ENCODE measurements at regions not wholly inside any gene's neighbourhood (a gene's known extent, or its start where the extent isn't known, plus 50 kb on each side); places are given as distances from the start of the nearest gene placed in this dataset.

DNA sequence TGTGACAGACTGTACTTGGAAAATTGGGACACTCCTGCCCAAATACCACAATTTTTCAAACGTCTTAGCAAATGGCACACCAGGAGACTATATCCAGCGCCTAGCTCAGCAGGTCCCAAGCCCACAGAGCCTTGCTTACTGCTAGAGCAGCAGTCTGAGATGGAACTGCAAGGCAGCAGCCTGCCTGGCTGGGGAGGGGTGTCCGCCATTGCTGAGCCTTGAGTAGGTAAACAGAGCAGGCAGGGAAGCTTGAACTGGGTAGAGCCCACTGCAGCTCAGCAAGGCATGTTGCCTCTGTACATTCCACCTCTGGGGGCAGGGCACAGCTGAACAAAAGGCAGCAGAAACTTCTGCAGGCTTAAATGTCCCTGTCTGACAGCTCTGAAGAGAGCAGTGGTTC is 1003.3 kb upstream of the MAP3K7 start:
- DNase-seq, result no peak

DNA sequence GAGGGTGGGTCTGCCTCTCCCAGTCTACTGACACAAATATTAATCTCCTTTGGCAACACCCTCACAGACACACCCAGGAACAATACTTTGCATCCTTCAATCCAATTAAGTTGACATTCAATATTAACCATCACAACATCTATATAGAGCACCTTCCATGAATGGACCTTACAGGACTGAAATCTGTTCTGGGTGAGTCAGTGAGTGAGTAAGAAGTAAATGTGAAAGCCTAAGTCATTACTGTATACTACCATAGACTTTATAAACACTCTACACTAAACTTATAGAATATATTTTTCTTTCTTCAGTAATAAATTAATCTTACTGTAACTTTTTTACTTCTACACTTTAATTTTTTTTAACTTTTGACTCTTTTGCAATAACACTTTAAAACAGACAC is 993.8 kb upstream of the MAP3K7 start:
- DNase-seq, result no peak

DNA sequence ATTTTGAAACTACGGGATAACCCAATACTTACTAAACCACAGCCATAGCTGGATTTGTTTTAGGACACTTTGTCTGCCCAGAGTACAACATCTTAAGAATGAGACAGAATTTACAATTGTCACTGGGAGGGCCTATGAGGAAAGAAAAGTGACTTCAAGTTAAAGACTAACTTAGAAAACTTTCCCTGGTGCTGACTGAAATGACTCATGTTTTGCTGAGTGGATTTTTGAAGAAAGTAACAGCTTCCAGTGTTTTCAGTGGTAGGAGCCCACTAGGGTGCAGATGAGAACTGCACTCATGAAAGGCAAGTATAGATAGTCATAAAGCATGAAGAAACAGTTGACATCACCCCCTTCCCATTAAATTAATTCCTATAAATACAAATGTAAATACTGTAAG is 988.2 kb upstream of the MAP3K7 start:
- DNase-seq, result no peak

DNA sequence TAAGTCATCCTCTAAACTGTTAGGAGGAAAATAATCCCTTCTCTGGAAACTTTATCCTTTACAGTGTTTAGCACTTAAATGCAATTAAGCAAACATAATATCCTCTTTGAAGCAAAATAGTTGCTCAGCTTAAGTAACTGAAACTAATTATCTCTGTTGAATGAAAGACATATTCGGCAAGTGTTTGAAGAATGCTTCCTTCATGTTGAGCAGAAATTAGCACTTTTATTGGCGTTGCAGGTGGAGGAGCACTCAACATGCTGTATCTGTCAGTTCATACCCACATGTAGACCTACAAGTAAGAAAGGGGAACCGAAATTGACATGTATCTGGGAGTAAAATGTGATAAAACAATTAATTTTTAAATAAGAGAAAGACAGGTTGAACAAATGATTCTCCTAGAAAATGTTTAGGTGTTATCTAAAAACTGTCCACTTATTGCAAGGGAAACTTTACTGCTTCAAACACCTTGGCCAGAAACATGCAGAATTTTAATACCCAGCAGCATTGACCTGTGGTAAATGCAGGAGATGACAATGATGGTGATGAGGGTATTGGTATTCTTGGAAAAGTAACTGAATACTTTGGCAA is 987.0 kb upstream of the MAP3K7 start:
- no peak for DNase-seq

DNA sequence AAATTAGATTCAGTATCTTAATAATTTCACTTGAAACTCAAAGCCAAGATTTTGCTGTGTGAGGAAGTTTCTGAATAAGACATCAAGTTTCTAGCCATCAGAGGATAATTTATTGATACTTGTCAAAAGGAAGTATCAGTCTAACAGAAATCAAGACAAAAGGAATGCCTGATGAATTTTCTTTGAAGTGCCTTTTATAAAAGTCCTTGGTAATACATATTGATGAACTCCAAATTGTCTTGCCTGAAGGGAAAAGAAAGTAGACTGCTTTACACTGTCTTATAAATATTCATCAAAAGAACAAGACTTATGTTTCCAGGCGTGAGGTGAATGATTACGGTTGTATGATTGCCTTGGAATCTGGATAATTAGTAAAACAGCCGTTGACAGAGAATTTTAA is 986.0 kb upstream of the MAP3K7 start:
- no peak for DNase-seq

DNA sequence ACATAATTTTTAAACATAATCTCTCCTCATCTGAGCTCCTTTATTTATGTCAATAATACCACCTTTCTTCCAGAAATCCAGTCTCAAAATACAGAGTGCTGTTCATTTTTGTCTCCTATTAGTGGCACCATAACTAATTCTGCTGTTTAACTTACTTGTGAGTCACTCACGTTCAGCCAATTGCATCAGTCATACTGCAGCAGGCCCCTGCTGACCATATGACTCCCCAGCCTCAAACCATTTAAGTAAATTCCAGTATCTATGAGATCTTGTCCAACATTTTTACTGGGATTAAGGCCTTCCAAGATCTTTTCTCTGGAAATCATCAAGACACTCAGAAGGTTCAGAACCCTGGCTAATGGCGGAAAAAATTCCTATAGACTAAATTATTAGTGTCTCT is 982.2 kb upstream of the MAP3K7 start:
- no peak for DNase-seq

DNA sequence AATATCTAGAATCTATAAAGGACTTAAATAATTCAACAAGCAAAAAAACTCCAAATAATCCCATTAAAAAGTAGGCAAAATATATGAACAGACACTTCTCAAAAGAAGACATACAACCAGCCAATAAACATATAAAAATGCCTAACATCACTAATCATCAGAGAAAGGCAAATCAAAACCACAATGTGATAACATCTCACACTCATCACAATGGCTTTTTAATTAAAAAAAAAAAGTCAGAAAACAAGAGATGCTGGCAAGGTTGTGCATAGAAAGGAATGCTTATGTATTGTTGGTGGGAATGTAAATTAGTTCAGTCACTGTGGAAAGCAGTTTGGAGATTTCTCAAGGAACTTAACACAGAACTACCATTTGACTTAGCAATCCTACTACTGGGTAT is 979.6 kb upstream of the MAP3K7 start:
- DNase-seq, result no peak

DNA sequence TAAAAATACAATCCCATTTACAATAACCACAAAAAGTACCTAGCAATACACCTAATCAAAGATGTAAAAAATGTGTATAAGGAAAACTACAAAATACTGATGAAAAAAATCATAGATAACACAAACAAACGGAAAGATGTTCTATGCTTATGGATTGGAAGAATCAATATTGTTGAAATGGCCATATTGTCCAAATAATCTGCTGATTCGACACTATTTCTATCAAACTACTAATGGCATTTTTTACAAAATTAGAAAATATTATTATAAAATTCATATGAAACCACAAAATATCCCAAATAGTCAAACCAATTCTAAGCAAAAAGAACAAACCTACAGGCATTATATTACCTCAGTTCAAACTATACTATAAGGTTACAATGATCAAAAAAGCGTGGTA is 978.3 kb upstream of the MAP3K7 start:
- no peak for DNase-seq

DNA sequence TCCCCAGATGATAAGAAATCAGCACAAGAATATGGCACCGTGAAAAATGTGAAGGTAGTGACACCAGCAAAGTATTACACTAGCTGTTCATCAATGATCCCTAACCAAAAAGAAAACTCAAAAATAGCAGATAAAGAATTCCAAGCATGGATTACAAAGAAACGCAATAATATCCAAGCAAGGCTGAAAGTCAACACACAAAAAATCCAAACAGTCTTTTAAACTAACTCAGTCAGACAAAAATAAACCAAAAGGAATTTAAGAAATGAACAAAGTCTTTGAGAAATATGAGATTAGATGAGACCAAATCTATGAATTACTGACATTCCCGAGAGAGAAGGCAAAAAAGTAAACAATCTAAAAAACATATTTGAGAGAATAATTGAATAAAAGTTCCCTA is 976.1 kb upstream of the MAP3K7 start:
- DNase-seq, result no peak

DNA sequence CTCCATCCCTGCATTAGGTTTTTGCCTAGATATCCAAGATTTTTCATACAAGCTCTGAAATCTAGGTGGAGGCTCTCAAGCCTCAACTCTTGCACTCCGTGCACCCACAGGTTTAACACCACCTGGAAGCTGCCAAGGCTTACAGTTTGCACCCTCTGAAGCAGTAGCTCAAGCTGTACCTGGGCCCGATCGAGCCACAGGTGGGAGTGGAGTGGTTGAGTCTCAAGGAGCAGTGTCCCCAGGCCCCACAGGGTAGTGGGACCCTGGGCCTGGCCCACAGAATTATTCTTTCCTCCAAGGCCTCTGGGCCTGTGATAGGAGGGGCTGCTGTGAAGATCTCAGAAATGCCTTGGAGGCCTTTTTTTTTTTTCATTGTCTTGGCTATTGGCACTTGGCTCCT is 973.5 kb upstream of the MAP3K7 start:
- no peak for DNase-seq

DNA sequence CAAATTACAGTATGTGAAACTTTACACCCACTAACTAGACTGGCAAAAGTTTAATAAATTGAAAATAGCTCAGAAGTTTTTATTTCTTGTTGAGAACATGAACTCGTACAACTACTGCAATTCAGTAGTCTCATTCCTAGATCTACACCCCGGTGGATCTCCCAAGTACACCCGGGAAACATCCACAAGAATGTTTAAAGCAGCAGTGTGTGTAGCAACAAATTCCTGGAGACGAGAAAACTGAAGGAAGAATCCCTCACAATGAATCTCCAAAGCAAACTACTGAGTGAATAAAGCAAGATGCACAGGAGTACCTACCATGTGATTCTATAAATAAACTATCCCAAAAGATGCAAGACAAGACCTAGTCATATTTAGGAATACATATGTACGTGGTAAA is 954.0 kb upstream of the MAP3K7 start:
- no peak for DNase-seq

DNA sequence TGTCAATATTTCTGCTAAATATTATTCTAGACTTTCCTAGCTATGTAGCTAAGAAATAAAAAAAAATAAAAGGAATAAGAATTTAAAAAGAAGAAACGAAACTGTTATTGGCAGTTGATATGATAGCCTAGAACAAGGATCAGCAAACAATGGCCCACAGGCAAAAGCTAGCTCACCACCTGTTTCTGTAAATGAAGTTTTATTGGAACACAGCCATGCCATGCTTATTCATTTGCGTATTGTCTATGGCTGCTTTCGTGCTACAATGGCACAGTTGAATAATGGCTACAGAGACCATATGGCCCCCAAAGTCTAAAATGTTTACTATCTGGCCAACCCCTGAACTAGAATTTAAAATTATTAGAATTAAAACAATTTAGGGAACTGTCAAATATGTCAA is 952.6 kb upstream of the MAP3K7 start:
- no peak for DNase-seq

DNA sequence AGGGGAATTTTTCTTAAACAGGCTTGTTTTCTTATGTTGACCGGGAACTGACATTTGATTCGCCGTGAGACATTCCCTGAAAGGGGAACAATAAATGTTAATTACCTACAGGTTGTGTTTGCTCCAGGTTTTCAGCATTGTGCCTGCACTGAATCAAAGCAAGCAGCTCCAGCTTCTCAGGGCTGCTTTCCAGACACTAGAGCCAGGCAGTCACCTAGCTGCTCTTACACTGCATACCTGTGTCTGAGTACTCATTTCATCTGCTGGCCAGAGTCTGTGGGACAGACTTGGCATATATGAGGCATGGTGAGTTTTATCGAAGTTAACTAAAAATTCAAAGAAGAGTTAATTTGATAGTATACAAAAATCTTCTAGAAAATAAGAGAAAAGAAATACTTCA is 951.8 kb upstream of the MAP3K7 start:
- DNase-seq, result no peak

DNA sequence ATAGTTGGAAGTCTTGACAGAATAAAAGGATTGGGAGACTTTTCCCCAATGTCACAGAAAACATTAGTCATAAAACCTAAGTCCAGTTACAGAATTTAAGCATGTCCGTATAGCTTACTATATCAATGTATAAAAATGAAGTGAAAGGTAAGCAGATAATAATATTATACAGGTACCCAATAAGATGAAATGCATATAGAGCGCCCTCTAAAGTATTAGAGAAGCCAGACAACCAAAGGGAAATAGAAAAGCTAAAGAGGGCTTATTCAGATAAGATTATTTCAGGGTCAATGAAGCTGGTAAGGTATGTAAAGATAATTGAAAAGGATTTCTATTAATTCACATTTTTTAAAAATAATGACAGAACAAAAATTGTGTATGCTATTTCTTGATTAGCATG is 947.7 kb upstream of the MAP3K7 start:
- DNase-seq, result no peak

DNA sequence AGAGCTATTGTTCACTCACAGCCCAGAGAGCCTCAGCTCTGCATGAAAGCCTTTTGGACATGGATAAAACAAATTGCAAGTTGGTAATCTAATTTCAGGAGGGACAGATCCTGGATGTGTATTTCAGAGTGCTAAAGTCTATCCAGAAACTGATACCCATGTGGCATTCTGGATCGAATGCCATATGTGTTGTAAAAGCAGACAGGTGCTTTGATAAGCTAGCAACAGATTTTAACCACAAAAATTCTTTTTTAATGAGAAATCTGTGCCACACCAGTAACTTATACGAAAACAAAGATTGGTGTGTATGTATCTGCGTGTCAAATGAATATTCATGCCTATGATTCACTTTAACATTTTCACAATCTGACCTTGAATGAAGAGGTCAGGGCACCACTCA is 936.6 kb upstream of the MAP3K7 start:
- no peak for DNase-seq

DNA sequence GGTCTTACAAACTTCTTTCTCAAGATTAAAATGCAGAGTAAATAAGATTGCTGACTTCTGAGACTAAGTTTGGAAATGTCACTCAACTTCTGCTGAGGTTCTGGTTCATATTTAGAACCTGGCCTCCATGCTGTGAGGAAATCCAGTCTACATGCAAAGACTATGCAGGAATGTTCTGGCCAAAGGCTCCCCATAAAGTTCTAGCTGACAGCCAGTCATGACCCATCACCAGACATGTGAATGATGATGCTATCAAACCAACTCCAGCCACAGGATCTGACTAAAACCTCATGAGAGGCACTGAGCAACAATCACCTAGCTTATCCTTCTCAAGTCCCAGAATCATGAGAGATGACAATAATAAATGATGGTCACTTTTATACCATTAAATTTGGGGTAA is 935.1 kb upstream of the MAP3K7 start:
- DNase-seq, result no peak

DNA sequence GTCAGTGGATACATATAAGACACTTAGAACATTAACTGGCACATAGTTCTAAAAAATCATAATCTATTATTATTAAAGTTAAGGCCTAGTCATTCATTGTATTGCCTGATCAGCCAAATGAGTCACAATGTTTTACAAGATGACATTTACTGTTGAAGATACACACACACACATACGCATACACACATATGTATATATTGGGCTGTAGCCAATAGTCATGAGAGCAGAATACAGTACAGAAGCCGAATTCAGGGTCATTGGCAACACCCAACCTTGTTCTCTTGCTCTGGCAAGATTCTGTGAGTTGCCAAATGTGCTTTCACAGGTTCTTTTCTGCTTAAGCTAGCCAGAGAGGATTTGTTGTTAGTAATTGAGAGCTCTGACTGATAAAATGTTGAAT is 922.8 kb upstream of the MAP3K7 start:
- no peak for DNase-seq

DNA sequence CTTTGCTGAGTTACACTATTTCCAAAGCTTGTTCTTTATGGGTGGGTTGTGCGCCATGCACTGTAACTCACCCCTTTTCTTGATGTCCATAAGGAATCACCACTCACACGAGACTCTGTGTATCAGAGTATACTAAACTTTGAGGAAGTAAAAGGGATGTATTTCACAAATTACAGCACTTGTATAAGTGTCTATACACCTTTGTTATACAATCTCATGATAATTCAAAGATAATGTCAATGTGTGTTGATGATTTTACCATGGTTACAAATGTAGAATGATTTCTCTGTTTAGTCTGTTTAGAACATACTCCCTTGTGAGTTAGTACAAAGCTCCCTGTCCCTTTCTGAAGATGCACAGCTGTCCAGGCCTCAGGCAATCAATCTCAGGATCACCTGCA is 922.2 kb upstream of the MAP3K7 start:
- no peak for DNase-seq

DNA sequence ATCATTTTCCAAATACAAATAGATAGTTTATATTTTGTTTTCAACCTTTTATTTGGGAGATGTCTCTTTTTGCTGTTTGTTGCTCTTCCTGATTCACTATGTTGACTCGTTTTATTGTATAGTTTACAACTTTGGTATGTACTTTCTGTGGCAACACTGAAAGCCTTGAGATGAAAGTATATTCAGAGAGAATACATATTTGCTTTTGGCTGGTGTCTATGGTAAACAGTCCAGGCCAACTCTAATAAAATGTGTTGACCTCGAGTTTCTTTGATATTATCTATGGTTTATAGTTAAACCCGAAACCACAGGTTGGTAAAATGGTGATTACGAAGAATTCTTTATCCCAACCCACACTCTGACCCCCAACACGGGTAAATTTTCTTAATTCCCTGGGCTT is 919.6 kb upstream of the MAP3K7 start:
- no peak for DNase-seq

DNA sequence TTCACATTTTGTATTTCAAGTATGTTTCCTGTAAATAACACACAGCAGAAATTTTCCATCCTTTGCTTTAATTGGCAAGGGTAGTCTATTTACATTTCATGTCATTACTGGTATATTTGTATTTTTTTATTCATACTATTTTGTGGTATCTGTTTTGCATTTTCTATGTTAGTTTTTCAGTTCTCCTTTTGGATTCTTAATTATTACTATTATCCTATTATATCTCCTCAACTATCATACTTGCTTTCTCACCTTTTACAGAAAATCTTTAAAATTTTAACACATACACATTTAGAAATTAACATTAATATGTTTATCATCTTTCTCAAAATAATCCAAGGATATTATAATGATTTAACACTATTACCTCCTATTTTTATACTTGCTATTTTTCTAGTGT is 918.3 kb upstream of the MAP3K7 start:
- no peak for DNase-seq

DNA sequence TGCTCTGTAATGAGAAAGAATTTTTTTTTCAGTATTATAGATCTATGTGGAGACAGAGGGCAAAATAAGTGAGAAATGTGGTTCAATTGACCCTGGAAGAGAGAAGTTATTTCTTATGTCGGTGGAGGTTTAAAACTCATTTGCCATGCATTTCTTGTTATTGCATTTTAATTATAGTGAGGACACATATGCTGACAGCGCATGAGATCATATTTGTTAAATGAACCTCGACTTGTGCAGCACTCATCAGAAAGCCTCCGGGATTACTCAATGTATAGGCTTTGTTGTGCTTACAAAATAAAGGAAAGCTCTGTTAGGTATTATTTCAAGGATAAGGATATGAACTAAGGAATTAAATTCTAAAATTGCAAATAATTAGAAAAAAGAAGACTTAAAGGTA is 915.1 kb upstream of the MAP3K7 start:
- no peak for DNase-seq

DNA sequence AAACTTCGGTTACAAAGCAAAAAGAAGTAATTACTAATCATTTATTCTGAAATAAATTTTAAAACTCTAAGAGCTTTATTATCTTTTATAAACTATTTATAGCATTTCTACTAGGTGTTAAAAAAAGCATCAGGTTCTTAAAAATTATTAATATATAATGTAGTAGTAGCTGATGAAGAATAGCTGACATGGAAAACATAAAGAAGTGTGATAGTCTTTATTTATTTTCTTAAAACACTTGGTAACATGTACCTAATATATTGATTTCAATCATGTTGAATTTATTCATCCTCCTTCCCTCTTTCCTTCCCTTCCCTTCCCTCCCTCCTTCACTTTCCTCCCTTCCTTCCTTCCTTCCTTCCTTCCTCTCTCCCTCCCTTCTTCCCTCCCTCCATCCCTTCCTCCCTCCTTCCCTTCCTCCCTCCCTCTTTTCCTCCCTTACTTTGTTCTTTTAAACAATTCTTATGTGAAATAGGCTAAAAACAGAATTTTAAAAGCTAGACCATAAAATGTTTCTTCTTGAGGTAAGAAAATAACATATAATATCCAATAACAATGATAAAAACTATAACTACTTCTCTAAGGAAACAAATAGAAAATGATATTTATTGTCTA is 913.9 kb upstream of the MAP3K7 start:
- DNase-seq, result no peak

DNA sequence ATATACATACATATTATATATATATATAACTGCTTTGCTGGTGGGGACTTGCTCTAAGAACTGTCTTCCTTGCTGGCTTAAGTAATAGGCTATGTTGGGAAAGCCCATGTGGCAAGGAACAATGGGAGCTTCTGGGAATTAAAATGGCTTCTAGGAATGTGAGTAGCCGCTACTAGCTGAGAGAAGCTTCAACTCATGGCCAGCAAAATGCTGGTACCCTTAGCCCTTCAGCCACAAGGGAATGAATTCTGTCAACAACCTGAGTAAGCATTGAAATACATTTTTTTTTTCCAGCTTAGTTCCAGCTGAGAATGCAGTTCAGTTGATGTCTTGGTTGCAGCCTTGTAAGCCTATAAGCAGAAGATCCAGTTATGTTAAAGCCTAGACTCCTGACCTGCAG is 911.7 kb upstream of the MAP3K7 start:
- no peak for DNase-seq

DNA sequence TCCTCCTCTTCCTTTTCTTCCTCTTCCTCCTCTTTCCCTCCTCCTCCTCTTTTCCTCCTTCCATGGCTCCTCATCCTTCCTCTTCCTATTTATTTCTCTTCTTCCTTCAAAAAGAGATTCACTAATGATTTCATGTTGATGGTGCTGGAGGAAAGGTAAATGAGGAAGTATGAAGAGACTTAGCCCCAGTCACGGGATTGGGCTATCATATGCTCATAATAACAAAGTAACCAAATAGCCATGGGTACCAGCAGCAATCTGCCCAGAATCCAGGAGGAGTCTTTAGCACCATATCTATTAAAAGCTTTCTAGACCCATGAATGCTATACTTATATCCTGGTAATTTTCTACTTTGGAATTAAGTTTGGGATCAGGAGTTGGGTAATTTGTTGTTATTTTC is 910.9 kb upstream of the MAP3K7 start:
- no peak for DNase-seq

DNA sequence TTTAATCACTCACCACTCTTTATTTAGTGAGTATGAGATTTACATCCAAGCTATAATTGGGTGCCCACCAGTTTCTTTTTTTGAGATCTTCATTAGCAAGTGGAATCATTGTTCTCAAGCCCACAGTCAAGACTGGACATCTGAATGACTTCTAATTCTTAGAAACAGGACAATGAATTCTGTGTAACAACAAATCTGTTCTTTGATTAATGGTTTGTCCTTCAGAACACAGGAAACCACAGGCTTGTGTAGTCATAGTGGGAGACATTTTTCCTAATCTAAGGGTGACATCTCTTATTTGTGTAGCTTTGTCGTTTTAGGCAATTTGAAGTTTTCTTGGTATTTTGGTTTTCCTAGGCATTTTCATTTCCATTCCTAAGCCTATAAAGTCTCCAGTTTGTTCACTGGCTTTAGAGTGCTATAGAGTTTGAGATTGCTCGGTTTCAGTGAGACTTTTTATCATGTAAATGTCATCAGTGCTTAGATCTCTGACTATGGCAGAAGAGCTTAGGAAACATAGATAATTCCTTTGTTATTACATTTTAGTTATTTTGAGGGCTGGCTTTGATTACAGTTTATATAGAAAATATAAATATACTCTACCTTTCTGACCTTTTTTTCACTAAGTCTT is 903.9 kb upstream of the MAP3K7 start:
- DNase-seq, result no peak

All from activated naive CD4-positive, alpha-beta T cell treated with anti-CD3 and anti-CD28 coated beads, Interleukin-2, amount 50 U/mL, for 16 hours (primary cell).